KMS-11 (cell line): ENCODE measurements at regions not wholly inside any gene's neighbourhood (a gene's known extent, or its start where the extent isn't known, plus 50 kb on each side); places are given as distances from the start of the nearest gene placed in this dataset.

Source experiments
- H2AFZ ChIP-seq: fragments of 200-600 bp; sonication (generic); 2 replicates; pipeline ENCODE4 v1.6.1; 2016; ENCODE audit warnings: antibody characterized with exemption, mixed run types, low read depth
- H3K27ac ChIP-seq: fragments of 200-600 bp; sonication (generic); 2 replicates; pipeline ENCODE4 v1.6.1; 2016; ENCODE audit warnings: mild to moderate bottlenecking, mixed run types
- H3K27me3 ChIP-seq: fragments of 200-600 bp; sonication (generic); 2 replicates; pipeline ENCODE4 v1.6.1; 2017; ENCODE audit warnings: mild to moderate bottlenecking, low read depth, mixed run types, moderate library complexity; ENCODE audit not compliant: insufficient read depth
- H3K36me3 ChIP-seq: fragments of 200-600 bp; sonication (generic); 2 replicates; pipeline ENCODE4 v1.6.1; 2017; ENCODE audit warnings: mild to moderate bottlenecking, mixed run types; ENCODE audit not compliant: insufficient read depth
- H3K4me1 ChIP-seq: fragments of 200-600 bp; sonication (generic); 2 replicates; pipeline ENCODE4 v1.6.1; 2016; ENCODE audit warnings: mild to moderate bottlenecking, low read depth, mixed run types; ENCODE audit not compliant: poor library complexity, severe bottlenecking
- H3K4me2 ChIP-seq: fragments of 200-600 bp; sonication (generic); 2 replicates; pipeline ENCODE4 v1.7.0; 2016; ENCODE audit warnings: mild to moderate bottlenecking, mixed run types
- H3K4me3 ChIP-seq: fragments of 200-600 bp; sonication (generic); IDR thresholded peaks from 2 replicates; pipeline ENCODE4 v1.6.1; 2017; ENCODE audit warnings: low read depth, low read length, mixed read lengths; ENCODE audit not compliant: insufficient read depth
- H3K79me2 ChIP-seq: fragments of 200-600 bp; sonication (generic); 2 replicates; pipeline ENCODE4 v1.6.1; 2016; ENCODE audit warnings: low read depth, mixed run types; ENCODE audit not compliant: insufficient read depth
- H3K9ac ChIP-seq: fragments of 200-600 bp; sonication (generic); 2 replicates; pipeline ENCODE4 v1.6.1; 2016; ENCODE audit warnings: mild to moderate bottlenecking, mixed run types
- H4K20me1 ChIP-seq: fragments of 200-600 bp; sonication (generic); 2 replicates; pipeline ENCODE4 v1.6.1; 2016; ENCODE audit warnings: mild to moderate bottlenecking, mixed run types; ENCODE audit not compliant: insufficient read depth
- CTCF ChIP-seq: fragments of 200-600 bp; sonication (generic); conservative IDR thresholded peaks from 2 replicates; pipeline ENCODE4 v1.6.1; 2017; ENCODE audit warnings: low read depth, mild to moderate bottlenecking, antibody characterized with exemption, low read length, moderate library complexity, mixed read lengths

GRCh38 chr4:106601519-106601918 lies 232.9 kb upstream of the GIMD1 start:
- no peaks in the 10 kb centered on the region for H4K20me1 ChIP-seq

GRCh38 chr4:106595906-106596305 lies 227.3 kb upstream of the GIMD1 start:
- no peak for TF ChIP-seq CTCF

More at GRCh38 chr4:106601519-106601918, 232.9 kb upstream of the GIMD1 start:
- no peaks in the 10 kb centered on the region for H3K27me3 ChIP-seq
- H3K27ac ChIP-seq, result no peak overlapping the region
- H3K9ac ChIP-seq, result no peak overlapping the region
- no peaks in the 10 kb centered on the region for H3K4me1 ChIP-seq
- no peak overlapping the region for H3K4me3 ChIP-seq
- H3K79me2 ChIP-seq, result no peaks in the 10 kb centered on the region
- H2AFZ ChIP-seq, result no peak overlapping the region
- no peak for TF ChIP-seq CTCF
- H3K36me3 ChIP-seq, result no peaks in the 10 kb centered on the region
- no peak overlapping the region for H3K4me2 ChIP-seq

DNA sequence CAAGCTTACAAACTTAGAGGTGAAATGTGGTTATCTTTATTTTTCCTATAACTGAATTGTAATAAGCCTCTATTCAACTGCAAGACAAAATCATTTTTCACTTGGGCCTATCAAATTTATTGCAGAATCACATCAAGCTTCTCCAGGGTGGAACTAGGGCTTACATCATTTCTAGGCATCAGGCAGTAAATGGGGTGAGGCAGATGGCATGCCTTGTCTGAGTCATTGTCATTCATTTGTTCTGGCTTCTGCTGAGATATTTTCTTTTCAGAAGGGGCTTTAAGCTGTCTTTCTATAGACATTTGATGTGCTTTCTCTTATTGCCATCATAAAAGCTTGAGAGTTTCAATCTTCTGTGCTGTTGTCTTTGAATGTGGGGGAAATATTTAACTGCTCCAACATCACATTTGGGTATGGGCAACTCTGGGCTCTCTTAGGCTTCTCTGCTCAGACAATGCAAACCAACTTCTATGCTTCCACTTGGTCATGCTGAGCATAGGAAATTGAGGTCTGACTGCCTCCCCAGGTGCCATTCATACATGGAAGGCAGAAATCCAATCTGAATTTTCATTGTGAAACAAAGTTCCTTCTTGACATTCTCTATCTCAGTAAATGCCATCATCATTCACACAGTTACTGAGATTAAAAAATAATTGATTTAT lies 225.8 kb upstream of the GIMD1 start:
- H2AFZ ChIP-seq, result no peak overlapping the region
- no peak overlapping the region for H3K4me3 ChIP-seq
- H3K4me2 ChIP-seq, result no peak overlapping the region
- TF ChIP-seq CTCF, result no peak
- no peaks in the 10 kb centered on the region for H3K27me3 ChIP-seq
- no peak overlapping the region for H3K9ac ChIP-seq
- no peaks in the 10 kb centered on the region for H3K36me3 ChIP-seq
- H3K79me2 ChIP-seq, result no peaks in the 10 kb centered on the region
- H3K27ac ChIP-seq, result no peak overlapping the region
- H4K20me1 ChIP-seq, result no peaks in the 10 kb centered on the region
- no peaks in the 10 kb centered on the region for H3K4me1 ChIP-seq

More at GRCh38 chr4:106595906-106596305, 227.3 kb upstream of the GIMD1 start:
- H3K27ac ChIP-seq, result no peak overlapping the region
- no peak overlapping the region for H3K4me2 ChIP-seq
- H2AFZ ChIP-seq, result no peak overlapping the region
- H3K4me3 ChIP-seq, result no peak overlapping the region
- no peaks in the 10 kb centered on the region for H4K20me1 ChIP-seq
- no peak overlapping the region for H3K9ac ChIP-seq
- H3K36me3 ChIP-seq, result no peaks in the 10 kb centered on the region
- H3K4me1 ChIP-seq, result no peaks in the 10 kb centered on the region
- no peaks in the 10 kb centered on the region for H3K27me3 ChIP-seq
- H3K79me2 ChIP-seq, result no peaks in the 10 kb centered on the region

GRCh38 chr4:106588891-106589290 lies 220.3 kb upstream of the GIMD1 start:
- Histone ChIP-seq H3K9ac (no peak overlapping the region), H3K27ac (no peak overlapping the region), H3K4me2 (no peak overlapping the region), H3K4me1 (peaks cover 15% of the 10 kb centered on the region), H3K4me3 (no peak overlapping the region), H3K36me3 (no peaks in the 10 kb centered on the region), H2AFZ (no peak overlapping the region), H3K79me2 (no peaks in the 10 kb centered on the region), H4K20me1 (no peaks in the 10 kb centered on the region), H3K27me3 (no peaks in the 10 kb centered on the region)
- TF ChIP-seq CTCF, result no peak
